PC-3 (cell line): ENCODE measurements at regions not wholly inside any gene's neighbourhood (a gene's known extent, or its start where the extent isn't known, plus 50 kb on each side); places are given as distances from the start of the nearest gene placed in this dataset.

Source experiments
- CTCF ChIP-seq: fragments of 300-600 bp; sonication (generic); conservative IDR thresholded peaks from 2 replicates; pipeline ENCODE4 v1.5.1; 2017; ENCODE audit warnings: antibody characterized with exemption, low read depth, mild to moderate bottlenecking, low read length
- EZH2 ChIP-seq: fragments of 300-600 bp; sonication (generic); IDR thresholded peaks from one replicate; pipeline ENCODE4 v1.6.1; 2017; ENCODE audit warnings: antibody characterized with exemption, mild to moderate bottlenecking, low read length; ENCODE audit not compliant: unreplicated experiment

- TF ChIP-seq CTCF (no peak), EZH2 (no peak)
Observed at GRCh38 chr2:8193146-8193545, 488.7 kb upstream of the ID2 start.
